ENCODE measurements at regions not wholly inside any gene's neighbourhood (a gene's known extent, or its start where the extent isn't known, plus 50 kb on each side); places are given as distances from the start of the nearest gene placed in this dataset.

- DNase-seq (no peak), ATAC-seq (no peak)
- Histone ChIP-seq H3K27ac (no peak overlapping the region), H3K27me3 (ENCODE audit: low read depth) (no peaks in the 10 kb centered on the region), H3K4me1 (no peaks in the 10 kb centered on the region), H3K9me3 (no peaks in the 10 kb centered on the region), H3K4me3 (no peak overlapping the region), H3K36me3 (no peaks in the 10 kb centered on the region)
- TF ChIP-seq CTCF (IDR thresholded peaks at IDR 0.05), result no peak
- intact Hi-C loops (cut with DNase I), result no loop called here
These were observed 574.8 kb downstream of the JRKL start for GRCh38 chr11:96964661-96965060.

GRCh38 chr11:96967616-96968015 lies 577.8 kb downstream of the JRKL start:
- Histone ChIP-seq H3K27me3 (ENCODE audit: low read depth) (no peaks in the 10 kb centered on the region), H3K4me3 (no peak overlapping the region), H3K27ac (no peak overlapping the region), H3K9me3 (no peaks in the 10 kb centered on the region), H3K4me1 (no peaks in the 10 kb centered on the region), H3K36me3 (no peaks in the 10 kb centered on the region)
- ATAC-seq (no peak), DNase-seq (no peak)
- intact Hi-C loops (cut with DNase I), result no loop called here
- TF ChIP-seq CTCF (IDR thresholded peaks at IDR 0.05), result no peak

- DNase-seq, result no peak
- Histone ChIP-seq H3K4me1 (no peaks in the 10 kb centered on the region), H3K4me3 (no peak overlapping the region), H3K27me3 (ENCODE audit: low read depth) (no peaks in the 10 kb centered on the region), H3K9me3 (no peaks in the 10 kb centered on the region), H3K36me3 (no peaks in the 10 kb centered on the region), H3K27ac (no peak overlapping the region)
- TF ChIP-seq CTCF (IDR thresholded peaks at IDR 0.05), result no peak
- ATAC-seq, result no peak
- intact Hi-C loops (cut with DNase I), result no loop called here
These were observed 579.4 kb downstream of the JRKL start for GRCh38 chr11:96969251-96969650.

- Histone ChIP-seq H3K36me3 (no peaks in the 10 kb centered on the region), H3K27me3 (ENCODE audit: low read depth) (no peaks in the 10 kb centered on the region), H3K9me3 (no peaks in the 10 kb centered on the region), H3K4me1 (no peaks in the 10 kb centered on the region), H3K27ac (no peak overlapping the region), H3K4me3 (no peak overlapping the region)
- intact Hi-C loops (cut with DNase I), result no loop called here
- DNase-seq, result no peak
- TF ChIP-seq CTCF (IDR thresholded peaks at IDR 0.05), result no peak
- ATAC-seq, result no peak
These were observed 588.9 kb downstream of the JRKL start for GRCh38 chr11:96978751-96979150.

GRCh38 chr11:96986516-96986915 lies 596.7 kb downstream of the JRKL start:
- no peak for DNase-seq
- no peak for TF ChIP-seq CTCF (IDR thresholded peaks at IDR 0.05)
- H3K4me3 ChIP-seq, result no peak overlapping the region
- no peaks in the 10 kb centered on the region for H3K9me3 ChIP-seq
- no peak for ATAC-seq
- no peak overlapping the region for H3K27ac ChIP-seq
- H3K4me1 ChIP-seq, result no peaks in the 10 kb centered on the region
- intact Hi-C loops (cut with DNase I), result no loop called here
- no peaks in the 10 kb centered on the region for H3K36me3 ChIP-seq
- no peaks in the 10 kb centered on the region for H3K27me3 ChIP-seq (ENCODE audit: low read depth)

- no peak for ATAC-seq
- H3K36me3 ChIP-seq, result no peaks in the 10 kb centered on the region
- H3K27me3 ChIP-seq (ENCODE audit: low read depth), result no peaks in the 10 kb centered on the region
- no peak overlapping the region for H3K27ac ChIP-seq
- intact Hi-C loops (cut with DNase I), result no loop called here
- no peak overlapping the region for H3K4me3 ChIP-seq
- no peak for DNase-seq
- no peaks in the 10 kb centered on the region for H3K4me1 ChIP-seq
- no peaks in the 10 kb centered on the region for H3K9me3 ChIP-seq
- TF ChIP-seq CTCF (IDR thresholded peaks at IDR 0.05), result no peak
These were observed 601.1 kb downstream of the JRKL start for GRCh38 chr11:96990914-96991313.
